HFFc6 (cell line): ENCODE measurements at regions not wholly inside any gene's neighbourhood (a gene's known extent, or its start where the extent isn't known, plus 50 kb on each side); places are given as distances from the start of the nearest gene placed in this dataset.

Experiments used
- DNase-seq: peaks from one replicate; pipeline ENCODE4 v3.0.0-alpha.2; 2018
- H3K27ac Mint-ChIP-seq: 2 replicates; pipeline ENCODE4 v1.8.0; 2020; ENCODE audit warnings: mild to moderate bottlenecking, mixed read lengths
- H3K27me3 Mint-ChIP-seq: 2 replicates; pipeline ENCODE4 v1.8.0; 2021; ENCODE audit warnings: mild to moderate bottlenecking, moderate library complexity, mixed read lengths; ENCODE audit not compliant: insufficient read depth
- H3K36me3 Mint-ChIP-seq: 2 replicates; pipeline ENCODE4 v1.8.0; 2021; ENCODE audit warnings: low read depth, mixed read lengths
- H3K4me1 Mint-ChIP-seq: 2 replicates; pipeline ENCODE4 v1.8.0; 2020; ENCODE audit warnings: low read depth, mixed read lengths
- H3K4me3 Mint-ChIP-seq: 2 replicates; pipeline ENCODE4 v1.8.0; 2020; ENCODE audit warnings: mild to moderate bottlenecking, moderate library complexity, mixed read lengths
- H3K9me3 Mint-ChIP-seq: 2 replicates; pipeline ENCODE4 v1.8.0; 2020; ENCODE audit warnings: mild to moderate bottlenecking, mixed read lengths
- CTCF ChIP-seq: fragments of 200-600 bp; sonication (generic); IDR thresholded peaks from 2 replicates; pipeline ENCODE4 v1.5.0; 2021; ENCODE audit warnings: antibody characterized with exemption, mild to moderate bottlenecking

GRCh38 chr2:129009555-129010146, 691.0 kb upstream of the HS6ST1 start:
- no peak overlapping the region for H3K4me3 Mint-ChIP-seq
- H3K4me1 Mint-ChIP-seq: no peaks in the 10 kb centered on the region
- no peaks in the 10 kb centered on the region; the same call in none of the 2 replicates for H3K36me3 Mint-ChIP-seq
- no peak for DNase-seq
- no peak overlapping the region for H3K27ac Mint-ChIP-seq
- H3K9me3 Mint-ChIP-seq: peaks cover 40% of the 10 kb centered on the region
- H3K27me3 Mint-ChIP-seq: no peaks in the 10 kb centered on the region; the same call in 1 of the 2 replicates
- TF ChIP-seq CTCF: no peak

GRCh38 chr2:129010262-129010661, 691.6 kb upstream of the HS6ST1 start:
- Mint-ChIP-seq H3K36me3 (no peaks in the 10 kb centered on the region; the same call in none of the 2 replicates), H3K27me3 (no peaks in the 10 kb centered on the region; the same call in 1 of the 2 replicates), H3K27ac (no peak overlapping the region), H3K4me1 (no peaks in the 10 kb centered on the region), H3K4me3 (no peak overlapping the region), H3K9me3 (peaks cover 38% of the 10 kb centered on the region)
- no peak for DNase-seq
- TF ChIP-seq CTCF: no peak

GRCh38 chr2:129011466-129012061, 692.9 kb upstream of the HS6ST1 start:
- H3K36me3 Mint-ChIP-seq: no peaks in the 10 kb centered on the region; the same call in none of the 2 replicates
- TF ChIP-seq CTCF: no peak
- H3K4me3 Mint-ChIP-seq: no peak overlapping the region

GRCh38 chr2:129014432-129014831, 695.8 kb upstream of the HS6ST1 start:
- TF ChIP-seq CTCF: no peak
- H3K9me3 Mint-ChIP-seq: peaks cover 40% of the 10 kb centered on the region
- peaks cover 3% of the 10 kb centered on the region for H3K27me3 Mint-ChIP-seq
- no peak for DNase-seq
- no peaks in the 10 kb centered on the region for H3K4me1 Mint-ChIP-seq
- H3K4me3 Mint-ChIP-seq: no peak overlapping the region
- no peak overlapping the region for H3K27ac Mint-ChIP-seq
- H3K36me3 Mint-ChIP-seq: no peaks in the 10 kb centered on the region; the same call in 1 of the 2 replicates

More at GRCh38 chr2:129011466-129012061, 692.9 kb upstream of the HS6ST1 start:
- DNase-seq: no peak
- Mint-ChIP-seq H3K4me1 (no peaks in the 10 kb centered on the region), H3K9me3 (peaks cover 40% of the 10 kb centered on the region), H3K27me3 (no peaks in the 10 kb centered on the region; the same call in 1 of the 2 replicates), H3K27ac (no peak overlapping the region)

- H3K9me3 Mint-ChIP-seq: peaks cover 44% of the 10 kb centered on the region
- no peak overlapping the region for H3K4me3 Mint-ChIP-seq
- no peaks in the 10 kb centered on the region; the same call in 1 of the 2 replicates for H3K36me3 Mint-ChIP-seq
- TF ChIP-seq CTCF: no peak
- no peak overlapping the region for H3K27ac Mint-ChIP-seq
- peaks cover 3% of the 10 kb centered on the region for H3K27me3 Mint-ChIP-seq
- DNase-seq: no peak
- no peaks in the 10 kb centered on the region for H3K4me1 Mint-ChIP-seq
These were observed 697.0 kb upstream of the HS6ST1 start for GRCh38 chr2:129015397-129016285.
